D721Med (cell line): ENCODE measurements at regions not wholly inside any gene's neighbourhood (a gene's known extent, or its start where the extent isn't known, plus 50 kb on each side); places are given as distances from the start of the nearest gene placed in this dataset.

ENCODE experiments used
- DNase-seq: peaks from one replicate; pipeline ENCODE4 v3.0.0; 2011; ENCODE audit warnings: low spot score; ENCODE audit not compliant: insufficient read length
- FAIRE-seq: peaks from 2 replicates; lab custom pipeline; 2011; peaks lifted over from hg19 to GRCh38; lab: Jason Lieb, UNC
- CTCF ChIP-seq: IDR thresholded peaks from 2 replicates; pipeline ENCODE4 v1.5.1; 2012; ENCODE audit warnings: mild to moderate bottlenecking, control low read depth; ENCODE audit not compliant: insufficient read depth; ENCODE audit errors: missing control alignments

GRCh38 chr11:115820026-115820425 is 315.8 kb upstream of the CADM1 start:
- no peak for TF ChIP-seq CTCF
- FAIRE-seq (no peak), DNase-seq (no peak)

GRCh38 chr11:115819014-115819413 is 314.8 kb upstream of the CADM1 start:
- TF ChIP-seq CTCF = no peak
- FAIRE-seq = no peak
- no peak for DNase-seq

- FAIRE-seq (no peak), DNase-seq (no peak)
- no peak for TF ChIP-seq CTCF
Observed at GRCh38 chr11:115817844-115818468, 313.7 kb upstream of the CADM1 start.

- DNase-seq (no peak), FAIRE-seq (no peak)
- TF ChIP-seq CTCF = no peak
Observed at GRCh38 chr11:115808351-115808940, 304.2 kb upstream of the CADM1 start.

- TF ChIP-seq CTCF = no peak
- FAIRE-seq (no peak), DNase-seq (no peak)
Observed at GRCh38 chr11:115806056-115806455, 301.8 kb upstream of the CADM1 start.

GRCh38 chr11:115803073-115803740 is 299.0 kb upstream of the CADM1 start:
- no peak for DNase-seq
- TF ChIP-seq CTCF = no peak
- FAIRE-seq = no peak

- FAIRE-seq (no peak), DNase-seq (no peak)
- TF ChIP-seq CTCF = no peak
Observed at GRCh38 chr11:115802641-115803040, 298.4 kb upstream of the CADM1 start.
